ENCODE measurements at regions not wholly inside any gene's neighbourhood (a gene's known extent, or its start where the extent isn't known, plus 50 kb on each side); places are given as distances from the start of the nearest gene placed in this dataset.

DNA sequence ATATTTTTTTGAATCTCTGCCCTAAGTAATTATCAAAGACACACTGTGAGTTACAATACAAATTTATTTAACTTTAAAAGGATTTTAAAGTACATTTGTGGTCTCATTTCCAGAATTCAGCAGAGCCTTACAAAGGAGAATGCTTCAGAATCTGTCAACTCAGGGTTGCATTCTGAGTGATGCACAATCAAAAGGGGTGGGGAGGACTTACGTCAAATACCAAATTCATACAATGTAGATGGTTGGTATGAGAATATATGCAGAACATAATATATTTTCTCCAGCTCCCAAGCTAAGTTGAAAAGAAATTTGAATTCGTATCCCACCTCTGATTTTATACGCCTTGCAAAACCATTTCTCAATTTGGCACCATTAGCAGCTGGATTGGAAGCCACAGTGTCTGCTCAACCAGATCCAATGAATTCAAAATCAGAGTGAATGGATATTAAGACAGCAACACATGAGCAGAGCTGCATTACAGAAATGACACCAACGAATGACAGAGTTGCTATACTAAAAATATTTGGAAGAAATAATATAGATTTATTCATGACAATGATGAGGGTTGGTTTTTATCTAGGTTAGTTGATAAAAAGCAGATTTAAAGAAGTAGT is 110.4 kb upstream of the CFAP20DC start:
- no peak for DNase-seq (ENCODE audit: low read depth, low spot score)
- in situ Hi-C loops (cut with MboI) (no loop called here), intact Hi-C loops (cut with micrococcal nuclease; ENCODE audit: unreplicated experiment) (no loop called here)
- Histone ChIP-seq H3K36me3 (ENCODE audit: control insufficient read depth in 2 of 2, insufficient read depth in 2 of 2, low read length in 1 of 2) (no peaks in the 10 kb centered on the region), H3K9ac (ENCODE audit: control insufficient read depth, insufficient read depth, low read length) (no peak overlapping the region), H3K79me2 (ENCODE audit: control insufficient read depth, insufficient read depth, low read length) (no peaks in the 10 kb centered on the region), H3K27ac (ENCODE audit: control insufficient read depth, insufficient read depth) (no peak overlapping the region), H3K4me2 (ENCODE audit: control insufficient read depth, insufficient read depth) (no peak overlapping the region), H4K20me1 (ENCODE audit: control insufficient read depth, insufficient read depth) (no peaks in the 10 kb centered on the region; the same call in 1 of the 2 replicates), H3K4me1 (ENCODE audit: control insufficient read depth, insufficient read depth, low read length) (no peaks in the 10 kb centered on the region), H2AFZ (ENCODE audit: control insufficient read depth, low read depth, low read length) (no peak overlapping the region), H3K9me3 (replicated peaks; ENCODE audit: control insufficient read depth, insufficient read depth, low read length) (no peaks in the 10 kb centered on the region), H3K27me3 (replicated peaks in 1 of 2; ENCODE audit: control insufficient read depth in 2 of 2, insufficient read depth in 2 of 2, low read length in 1 of 2) (no peaks in the 10 kb centered on the region; a peak in 1 of 4 replicates), H3K4me3 (no peak overlapping the region)
- ChIA-PET RAD21 (ENCODE audit: unreplicated experiment) (no interaction called here), CTCF (no interaction called here), SMC1A (ENCODE audit: uncharacterized antibody, unreplicated experiment) (no interaction called here), POLR2A (no interaction called here)
- no TSS peak for BruUV-seq (replicated peaks)
- TF ChIP-seq POLR2AphosphoS2 (IDR thresholded peaks at IDR 0.05; ENCODE audit: low read depth, low read length) (no peak), ESRRA (IDR thresholded peaks at IDR 0.05; ENCODE audit: low read length) (no peak), CHD1 (IDR thresholded peaks at IDR 0.05; ENCODE audit: low read depth, low read length) (no peak), SIX5 (IDR thresholded peaks at IDR 0.05; ENCODE audit: low read depth, low read length, severe bottlenecking) (no peak), NR2C2 (IDR thresholded peaks at IDR 0.05; ENCODE audit: borderline replicate concordance, control insufficient read depth, insufficient read length, low read depth) (no peak), NFXL1 (IDR thresholded peaks at IDR 0.05; ENCODE audit: borderline replicate concordance) (no peak), CBFB (IDR thresholded peaks at IDR 0.05; ENCODE audit: low read depth) (no peak), ZZZ3 (IDR thresholded peaks at IDR 0.05; ENCODE audit: control insufficient read depth, insufficient read length, low read depth) (no peak), BCL11A (IDR thresholded peaks at IDR 0.05; ENCODE audit: low read depth, low read length) (no peak), RCOR1 (conservative IDR thresholded peaks at IDR 0.05; ENCODE audit: low read depth, low read length) (no peak), PAX5 (IDR thresholded peaks at IDR 0.05; ENCODE audit: borderline replicate concordance, low read depth, low read length) (no peak), BMI1 (IDR thresholded peaks at IDR 0.05; ENCODE audit: borderline replicate concordance) (no peak), HCFC1 (IDR thresholded peaks at IDR 0.05; ENCODE audit: low read length) (no peak), STAT3 (IDR thresholded peaks at IDR 0.05; ENCODE audit: low read depth, low read length) (no peak), RB1 (IDR thresholded peaks at IDR 0.05; ENCODE audit: borderline replicate concordance) (no peak)
- TF ChIP-seq, protein P1, sequence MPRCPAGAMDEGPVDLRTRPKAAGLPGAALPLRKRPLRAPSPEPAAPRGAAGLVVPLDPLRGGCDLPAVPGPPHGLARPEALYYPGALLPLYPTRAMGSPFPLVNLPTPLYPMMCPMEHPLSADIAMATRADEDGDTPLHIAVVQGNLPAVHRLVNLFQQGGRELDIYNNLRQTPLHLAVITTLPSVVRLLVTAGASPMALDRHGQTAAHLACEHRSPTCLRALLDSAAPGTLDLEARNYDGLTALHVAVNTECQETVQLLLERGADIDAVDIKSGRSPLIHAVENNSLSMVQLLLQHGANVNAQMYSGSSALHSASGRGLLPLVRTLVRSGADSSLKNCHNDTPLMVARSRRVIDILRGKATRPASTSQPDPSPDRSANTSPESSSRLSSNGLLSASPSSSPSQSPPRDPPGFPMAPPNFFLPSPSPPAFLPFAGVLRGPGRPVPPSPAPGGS (IDR thresholded peaks at IDR 0.05; ENCODE audit: borderline replicate concordance, insufficient read depth, low read depth, low read length, poor library complexity, severe bottlenecking): no peak
- TF ChIP-seq, protein P2, sequence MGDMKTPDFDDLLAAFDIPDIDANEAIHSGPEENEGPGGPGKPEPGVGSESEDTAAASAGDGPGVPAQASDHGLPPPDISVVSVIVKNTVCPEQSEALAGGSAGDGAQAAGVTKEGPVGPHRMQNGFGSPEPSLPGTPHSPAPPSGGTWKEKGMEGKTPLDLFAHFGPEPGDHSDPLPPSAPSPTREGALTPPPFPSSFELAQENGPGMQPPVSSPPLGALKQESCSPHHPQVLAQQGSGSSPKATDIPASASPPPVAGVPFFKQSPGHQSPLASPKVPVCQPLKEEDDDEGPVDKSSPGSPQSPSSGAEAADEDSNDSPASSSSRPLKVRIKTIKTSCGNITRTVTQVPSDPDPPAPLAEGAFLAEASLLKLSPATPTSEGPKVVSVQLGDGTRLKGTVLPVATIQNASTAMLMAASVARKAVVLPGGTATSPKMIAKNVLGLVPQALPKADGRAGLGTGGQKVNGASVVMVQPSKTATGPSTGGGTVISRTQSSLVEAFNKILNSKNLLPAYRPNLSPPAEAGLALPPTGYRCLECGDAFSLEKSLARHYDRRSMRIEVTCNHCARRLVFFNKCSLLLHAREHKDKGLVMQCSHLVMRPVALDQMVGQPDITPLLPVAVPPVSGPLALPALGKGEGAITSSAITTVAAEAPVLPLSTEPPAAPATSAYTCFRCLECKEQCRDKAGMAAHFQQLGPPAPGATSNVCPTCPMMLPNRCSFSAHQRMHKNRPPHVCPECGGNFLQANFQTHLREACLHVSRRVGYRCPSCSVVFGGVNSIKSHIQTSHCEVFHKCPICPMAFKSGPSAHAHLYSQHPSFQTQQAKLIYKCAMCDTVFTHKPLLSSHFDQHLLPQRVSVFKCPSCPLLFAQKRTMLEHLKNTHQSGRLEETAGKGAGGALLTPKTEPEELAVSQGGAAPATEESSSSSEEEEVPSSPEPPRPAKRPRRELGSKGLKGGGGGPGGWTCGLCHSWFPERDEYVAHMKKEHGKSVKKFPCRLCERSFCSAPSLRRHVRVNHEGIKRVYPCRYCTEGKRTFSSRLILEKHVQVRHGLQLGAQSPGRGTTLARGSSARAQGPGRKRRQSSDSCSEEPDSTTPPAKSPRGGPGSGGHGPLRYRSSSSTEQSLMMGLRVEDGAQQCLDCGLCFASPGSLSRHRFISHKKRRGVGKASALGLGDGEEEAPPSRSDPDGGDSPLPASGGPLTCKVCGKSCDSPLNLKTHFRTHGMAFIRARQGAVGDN (IDR thresholded peaks at IDR 0.05): no peak
- TF ChIP-seq, protein P3, sequence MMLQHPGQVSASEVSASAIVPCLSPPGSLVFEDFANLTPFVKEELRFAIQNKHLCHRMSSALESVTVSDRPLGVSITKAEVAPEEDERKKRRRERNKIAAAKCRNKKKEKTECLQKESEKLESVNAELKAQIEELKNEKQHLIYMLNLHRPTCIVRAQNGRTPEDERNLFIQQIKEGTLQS (IDR thresholded peaks at IDR 0.05; ENCODE audit: borderline replicate concordance, extremely low read depth, low read depth, low read length): no peak
- ATAC-seq: no peak
- WGBS (ENCODE audit: insufficient coverage, insufficient replicate concordance, low lambda C conversion rate, missing lambda C conversion rate): 44% methylated on average over 4 of the region's 4 CpGs
- no peak for FAIRE-seq
